ENCODE measurements at regions not wholly inside any gene's neighbourhood (a gene's known extent, or its start where the extent isn't known, plus 50 kb on each side); places are given as distances from the start of the nearest gene placed in this dataset.

DNA sequence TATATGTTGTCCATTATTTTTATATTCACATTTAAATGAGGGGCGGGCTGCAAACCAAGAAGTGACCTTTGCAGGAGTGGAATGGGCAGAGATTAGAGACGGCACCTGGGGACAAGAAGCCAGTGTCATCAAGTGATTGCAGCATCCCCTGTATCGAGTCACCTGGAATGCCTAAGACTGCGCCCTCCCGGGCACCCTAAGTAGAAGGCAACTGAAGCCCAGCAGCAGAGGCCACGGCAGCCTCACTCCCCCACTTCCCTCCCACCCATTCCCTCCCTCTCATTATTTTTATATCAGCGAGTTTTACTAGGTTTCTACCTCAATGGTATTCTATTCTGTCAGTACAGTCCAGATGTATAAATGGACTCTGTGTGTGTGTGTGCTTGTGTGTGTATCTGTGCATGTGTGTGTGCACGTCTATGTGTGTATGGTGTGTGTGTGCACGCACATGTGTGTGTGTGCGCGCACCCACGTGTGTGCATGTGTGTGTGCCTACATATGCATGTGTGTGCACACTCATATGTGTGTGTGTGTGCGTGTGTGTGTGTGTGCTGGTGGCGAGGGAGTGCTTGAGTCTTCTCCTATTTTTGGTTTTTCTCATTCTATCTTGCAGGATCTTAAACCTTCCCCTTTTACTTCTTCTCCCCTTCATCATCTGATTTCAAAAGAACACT is 106.8 kb upstream of the SLC66A3 start:
- no peak for DNase-seq (ENCODE audit: low spot score in 2 of 2)
- WGBS, result 91% methylated on average over 14 of the region's 14 CpGs
- H3K27ac ChIP-seq, result no peak overlapping the region
- no peak overlapping the region for H3K4me3 ChIP-seq
- H3K27me3 ChIP-seq, result no peaks in the 10 kb centered on the region
- no peaks in the 10 kb centered on the region for H3K9me3 ChIP-seq
- H3K4me1 ChIP-seq, result no peaks in the 10 kb centered on the region
- no peaks in the 10 kb centered on the region for H3K36me3 ChIP-seq
- TF ChIP-seq POLR2AphosphoS5 (IDR thresholded peaks at IDR 0.05), result no peak
- no peak for TF ChIP-seq POLR2A (IDR thresholded peaks at IDR 0.05)
- no peak for TF ChIP-seq EP300 (IDR thresholded peaks at IDR 0.05)
- TF ChIP-seq, protein P1, sequence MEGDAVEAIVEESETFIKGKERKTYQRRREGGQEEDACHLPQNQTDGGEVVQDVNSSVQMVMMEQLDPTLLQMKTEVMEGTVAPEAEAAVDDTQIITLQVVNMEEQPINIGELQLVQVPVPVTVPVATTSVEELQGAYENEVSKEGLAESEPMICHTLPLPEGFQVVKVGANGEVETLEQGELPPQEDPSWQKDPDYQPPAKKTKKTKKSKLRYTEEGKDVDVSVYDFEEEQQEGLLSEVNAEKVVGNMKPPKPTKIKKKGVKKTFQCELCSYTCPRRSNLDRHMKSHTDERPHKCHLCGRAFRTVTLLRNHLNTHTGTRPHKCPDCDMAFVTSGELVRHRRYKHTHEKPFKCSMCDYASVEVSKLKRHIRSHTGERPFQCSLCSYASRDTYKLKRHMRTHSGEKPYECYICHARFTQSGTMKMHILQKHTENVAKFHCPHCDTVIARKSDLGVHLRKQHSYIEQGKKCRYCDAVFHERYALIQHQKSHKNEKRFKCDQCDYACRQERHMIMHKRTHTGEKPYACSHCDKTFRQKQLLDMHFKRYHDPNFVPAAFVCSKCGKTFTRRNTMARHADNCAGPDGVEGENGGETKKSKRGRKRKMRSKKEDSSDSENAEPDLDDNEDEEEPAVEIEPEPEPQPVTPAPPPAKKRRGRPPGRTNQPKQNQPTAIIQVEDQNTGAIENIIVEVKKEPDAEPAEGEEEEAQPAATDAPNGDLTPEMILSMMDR (IDR thresholded peaks at IDR 0.05), result no peak

DNA sequence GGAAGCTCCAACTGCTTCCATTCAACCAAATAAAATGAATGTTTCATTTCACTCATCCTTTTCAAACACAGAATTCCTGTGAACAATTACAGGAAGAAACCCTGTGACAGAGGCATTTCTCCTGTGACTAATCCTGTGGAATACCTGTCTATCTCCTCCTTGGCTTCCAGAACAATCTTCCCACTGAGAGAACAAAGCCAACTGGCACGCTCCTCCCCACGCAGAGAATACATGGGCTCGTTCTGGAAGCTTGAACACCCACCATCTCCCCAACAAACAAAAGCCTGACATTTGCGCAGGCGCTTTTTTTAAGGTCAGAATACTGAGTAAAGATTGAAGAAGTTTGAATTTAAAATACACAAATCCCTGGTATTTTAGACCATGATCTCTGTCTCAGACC is 104.7 kb upstream of the SLC66A3 start:
- H3K36me3 ChIP-seq, result no peaks in the 10 kb centered on the region
- no peaks in the 10 kb centered on the region for H3K4me1 ChIP-seq
- WGBS, result 69% methylated on average over 5 of the region's 5 CpGs
- H3K27me3 ChIP-seq, result no peaks in the 10 kb centered on the region
- no peaks in the 10 kb centered on the region for H3K9me3 ChIP-seq
- H3K27ac ChIP-seq, result no peak overlapping the region
- no peak overlapping the region for H3K4me3 ChIP-seq
- no peak for TF ChIP-seq POLR2A (IDR thresholded peaks at IDR 0.05)
- TF ChIP-seq POLR2AphosphoS5 (IDR thresholded peaks at IDR 0.05), result no peak
- no peak for TF ChIP-seq EP300 (IDR thresholded peaks at IDR 0.05)
- TF ChIP-seq, protein P1 (IDR thresholded peaks at IDR 0.05), result no peak
- DNase-seq (ENCODE audit: low spot score in 2 of 2), result no peak

DNA sequence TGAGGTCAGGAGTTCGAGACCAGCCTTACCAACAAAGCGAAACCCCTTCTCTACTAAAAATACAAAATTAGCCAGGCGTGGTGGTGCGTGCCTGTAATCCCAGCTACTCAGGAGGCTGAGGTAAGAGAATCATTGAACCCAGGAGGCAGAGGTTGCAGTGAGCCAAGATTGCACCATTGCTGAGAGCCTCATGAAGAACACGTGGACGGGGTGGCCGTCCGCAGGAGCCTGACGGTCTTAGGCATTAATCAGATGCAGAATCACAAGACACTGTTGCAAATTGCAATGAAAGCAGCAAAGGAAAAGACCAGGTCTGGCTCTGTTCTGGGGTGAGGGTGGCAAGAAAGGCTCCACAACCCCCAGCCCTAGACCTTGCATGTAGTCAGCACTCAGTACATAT is 104.0 kb upstream of the SLC66A3 start:
- Histone ChIP-seq H3K36me3 (no peaks in the 10 kb centered on the region), H3K9me3 (no peaks in the 10 kb centered on the region), H3K4me3 (no peak overlapping the region), H3K4me1 (no peaks in the 10 kb centered on the region), H3K27ac (no peak overlapping the region), H3K27me3 (no peaks in the 10 kb centered on the region)
- 89% methylated on average over 9 of the region's 9 CpGs for WGBS
- TF ChIP-seq POLR2A (IDR thresholded peaks at IDR 0.05) (no peak), POLR2AphosphoS5 (IDR thresholded peaks at IDR 0.05) (no peak)
- no peak for DNase-seq (ENCODE audit: low spot score in 2 of 2)

DNA sequence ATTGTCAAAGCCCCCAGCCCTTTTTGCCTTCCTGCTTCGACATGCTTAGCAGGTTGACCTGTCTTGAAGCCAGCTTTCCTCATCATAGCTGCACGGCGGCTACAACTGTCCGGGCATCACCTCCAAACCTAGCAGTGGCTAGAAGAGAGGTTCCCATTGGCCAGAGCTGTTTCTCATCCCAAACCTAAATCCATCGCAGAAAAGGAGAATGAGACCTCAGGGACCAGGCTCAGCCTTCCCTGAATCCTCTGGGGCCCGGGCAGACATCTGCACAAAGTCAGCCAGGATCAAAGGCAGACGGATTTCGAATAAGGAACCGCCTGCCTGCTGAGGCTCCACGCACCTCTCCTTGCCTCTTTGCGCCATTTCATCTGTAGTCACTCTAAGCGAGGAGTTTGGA is 101.7 kb upstream of the SLC66A3 start:
- TF ChIP-seq, protein P1 (IDR thresholded peaks at IDR 0.05), result no peak
- no peak for TF ChIP-seq POLR2A (IDR thresholded peaks at IDR 0.05)
- no peak for TF ChIP-seq POLR2AphosphoS5 (IDR thresholded peaks at IDR 0.05)
- TF ChIP-seq EP300 (IDR thresholded peaks at IDR 0.05), result no peak
- no peaks in the 10 kb centered on the region for H3K4me1 ChIP-seq
- WGBS, result 85% methylated on average over 12 of the region's 12 CpGs
- no peaks in the 10 kb centered on the region for H3K9me3 ChIP-seq
- H3K4me3 ChIP-seq, result no peak overlapping the region
- H3K27ac ChIP-seq, result no peak overlapping the region
- peaks cover 6% of the 10 kb centered on the region for H3K27me3 ChIP-seq
- no peaks in the 10 kb centered on the region for H3K36me3 ChIP-seq
- no peak for DNase-seq (ENCODE audit: low spot score in 2 of 2)

DNA sequence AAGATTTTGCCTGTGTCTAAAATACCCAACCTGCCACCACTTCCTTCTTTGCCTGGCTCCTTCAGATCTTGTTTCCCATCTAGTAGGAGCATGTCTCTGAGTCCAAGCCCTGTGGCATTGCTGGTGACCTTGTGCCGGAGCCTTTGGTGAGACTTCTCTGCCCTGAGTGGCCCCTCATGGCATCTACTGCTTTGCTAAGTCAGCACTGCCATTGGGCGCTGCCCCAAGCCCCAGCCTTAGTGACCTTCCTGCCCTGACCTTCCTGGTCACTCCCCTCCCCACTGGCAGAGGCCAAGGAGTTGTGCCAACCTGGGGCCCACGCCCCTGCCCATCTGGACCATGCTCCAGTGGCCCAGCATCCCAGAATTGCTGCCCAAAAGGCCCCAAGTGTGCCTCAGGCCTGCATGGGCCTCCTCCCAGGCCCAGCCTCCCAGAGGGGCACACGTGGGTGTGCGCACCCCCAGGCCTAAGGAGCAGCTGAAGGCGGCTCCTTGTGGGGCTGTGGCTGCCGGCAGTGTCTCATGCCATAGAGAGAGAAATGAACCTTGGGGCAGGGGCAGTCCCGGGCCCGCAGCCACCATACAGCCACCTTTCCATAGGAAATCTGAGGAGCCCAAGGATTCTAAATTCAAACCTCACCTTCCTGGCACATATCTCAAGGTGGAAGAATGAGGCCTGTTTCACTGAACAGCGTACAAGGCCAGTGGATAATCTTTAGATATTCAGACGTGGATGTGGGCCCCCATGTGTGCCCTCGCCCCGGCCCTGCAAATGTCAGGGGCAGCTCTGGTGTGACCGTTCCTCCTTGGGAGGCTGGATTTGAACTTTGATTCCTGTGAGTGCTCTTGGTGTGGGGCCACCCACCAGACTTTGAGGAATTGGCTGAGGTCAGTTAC is 100.2 kb upstream of the SLC66A3 start:
- Histone ChIP-seq H3K4me1 (no peaks in the 10 kb centered on the region), H3K4me3 (no peak overlapping the region), H3K27ac (no peak overlapping the region), H3K36me3 (no peaks in the 10 kb centered on the region), H3K9me3 (no peaks in the 10 kb centered on the region), H3K27me3 (peaks cover 6% of the 10 kb centered on the region)
- WGBS, result 96% methylated on average over 5 of the region's 14 CpGs
- TF ChIP-seq EP300 (IDR thresholded peaks at IDR 0.05) (no peak), POLR2AphosphoS5 (IDR thresholded peaks at IDR 0.05) (no peak), POLR2A (IDR thresholded peaks at IDR 0.05) (no peak)
- TF ChIP-seq, protein P1 (IDR thresholded peaks at IDR 0.05), result no peak
- no peak for DNase-seq (ENCODE audit: low spot score in 2 of 2)
